CD4-positive, alpha-beta T cell treated with Interleukin-10 for 1 hour (primary cell): ENCODE measurements at regions not wholly inside any gene's neighbourhood (a gene's known extent, or its start where the extent isn't known, plus 50 kb on each side); places are given as distances from the start of the nearest gene placed in this dataset.

Experiments used
- DNase-seq: peaks from one replicate; pipeline ENCODE4 v3.0.0-alpha.2; 2020

DNA sequence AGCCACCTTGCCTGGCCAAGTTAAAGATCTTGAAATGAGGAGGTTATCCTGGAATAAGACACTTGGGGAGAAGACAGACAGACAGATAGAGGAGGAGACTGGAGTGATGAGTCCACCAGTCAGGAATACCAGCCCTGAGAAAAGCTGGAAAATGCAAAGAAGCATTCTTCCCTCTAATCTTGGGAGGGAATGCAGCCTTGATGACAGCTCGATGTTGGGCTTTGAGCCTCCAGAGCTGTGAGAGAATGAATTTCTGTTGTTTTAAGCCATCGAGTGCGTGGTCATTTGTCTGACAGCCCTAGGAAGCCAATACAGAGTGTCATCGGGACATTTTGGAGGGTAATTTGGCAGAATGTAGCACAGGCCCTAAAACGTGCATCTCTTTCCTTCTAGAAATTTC, 199.1 kb upstream of the IER5L start:
- DNase-seq: no peak

DNA sequence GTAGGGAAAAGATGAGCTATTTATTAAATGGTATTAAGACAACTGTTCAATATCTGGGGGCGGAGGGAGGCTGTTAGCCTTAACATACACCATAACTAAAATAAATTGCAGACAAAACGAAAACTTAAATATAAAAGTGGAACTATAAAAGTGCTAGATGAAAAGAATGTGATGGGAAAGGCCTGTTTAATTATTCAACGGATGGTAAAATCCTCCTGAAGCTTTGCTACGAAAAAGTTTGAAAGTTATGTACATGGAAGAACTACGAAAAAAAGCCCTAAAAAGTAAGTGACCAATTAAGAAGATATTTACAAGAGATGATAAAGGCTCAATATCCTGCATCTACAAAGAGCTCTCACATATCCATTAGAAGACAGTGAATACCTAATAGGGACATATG, 197.8 kb upstream of the IER5L start:
- DNase-seq: no peak

DNA sequence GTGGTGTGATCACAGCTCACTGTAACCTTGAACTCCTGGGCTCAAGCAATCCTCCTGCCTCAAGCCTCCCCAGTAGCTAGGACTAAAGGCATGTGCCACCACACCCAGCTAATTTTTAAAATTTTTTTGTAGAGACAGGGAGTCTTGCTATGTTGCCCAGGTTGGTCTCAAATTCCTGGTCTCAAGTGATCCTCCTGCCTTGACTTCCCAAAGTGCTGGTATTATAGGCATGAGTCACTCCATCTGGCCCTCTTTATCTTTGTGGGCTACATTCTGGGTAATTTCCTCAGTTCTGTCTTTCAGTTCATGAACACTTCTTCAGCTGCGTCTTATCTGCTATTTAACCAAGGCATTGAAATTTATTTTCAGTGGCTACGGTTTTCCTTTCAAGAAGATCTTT, 196.6 kb upstream of the IER5L start:
- DNase-seq: no peak

DNA sequence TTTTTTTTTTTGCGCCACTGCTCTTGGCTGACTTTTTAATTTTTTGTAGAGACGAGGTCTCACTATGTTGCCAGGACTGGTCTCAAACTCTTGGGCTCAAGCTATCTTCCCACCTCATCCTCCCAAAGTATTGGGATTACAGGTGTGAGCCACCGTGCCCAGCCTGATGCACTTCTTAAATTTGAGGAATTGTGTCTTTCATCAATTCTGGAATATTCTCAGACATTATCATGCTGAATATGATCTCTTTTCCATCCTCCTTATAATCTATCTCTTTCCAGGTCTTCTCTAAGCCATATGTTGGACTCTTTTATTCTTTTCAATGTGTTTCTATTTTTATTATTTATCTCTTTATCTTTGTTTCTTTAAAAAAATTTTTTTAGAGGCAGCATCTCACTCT, 196.2 kb upstream of the IER5L start:
- DNase-seq: no peak

DNA sequence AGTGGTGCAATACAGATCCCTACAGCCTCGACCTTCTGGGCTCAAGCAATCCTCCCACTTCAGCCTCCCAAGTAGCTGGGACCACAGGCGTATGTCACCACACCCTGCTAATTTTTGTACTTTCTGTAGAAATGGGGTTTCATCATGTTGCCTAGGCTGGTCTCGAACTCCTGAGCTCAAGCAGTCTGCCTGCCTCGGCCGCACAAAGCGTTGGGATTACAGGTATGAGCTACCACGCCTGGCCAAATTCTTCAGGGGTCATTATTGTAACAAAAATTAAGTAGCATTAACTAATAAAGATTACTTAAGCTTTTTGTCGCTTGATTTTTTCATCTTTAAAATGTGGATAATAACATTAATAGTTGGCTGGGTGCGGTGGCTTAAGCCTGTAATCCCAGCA, 195.3 kb upstream of the IER5L start:
- no peak for DNase-seq

DNA sequence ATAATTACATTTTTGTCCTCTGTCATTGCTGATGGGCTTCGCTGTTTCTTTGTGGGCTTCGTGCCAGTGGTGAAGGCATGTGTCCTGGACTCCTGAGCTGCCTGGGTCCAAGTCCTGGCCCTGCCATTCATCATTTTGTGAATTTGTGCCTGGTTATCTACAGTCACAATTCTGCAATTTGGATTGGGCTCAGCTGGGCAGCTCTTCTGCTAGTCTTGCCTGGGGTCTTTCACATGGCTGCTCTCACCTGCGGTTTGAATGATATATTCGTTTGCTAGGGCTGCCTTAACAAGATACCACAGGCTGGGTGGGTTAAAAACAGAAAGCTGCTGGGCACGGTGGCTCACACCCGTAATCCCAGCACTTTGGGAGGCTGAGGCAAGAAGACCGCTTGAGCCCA, 192.7 kb upstream of the IER5L start:
- no peak for DNase-seq

DNA sequence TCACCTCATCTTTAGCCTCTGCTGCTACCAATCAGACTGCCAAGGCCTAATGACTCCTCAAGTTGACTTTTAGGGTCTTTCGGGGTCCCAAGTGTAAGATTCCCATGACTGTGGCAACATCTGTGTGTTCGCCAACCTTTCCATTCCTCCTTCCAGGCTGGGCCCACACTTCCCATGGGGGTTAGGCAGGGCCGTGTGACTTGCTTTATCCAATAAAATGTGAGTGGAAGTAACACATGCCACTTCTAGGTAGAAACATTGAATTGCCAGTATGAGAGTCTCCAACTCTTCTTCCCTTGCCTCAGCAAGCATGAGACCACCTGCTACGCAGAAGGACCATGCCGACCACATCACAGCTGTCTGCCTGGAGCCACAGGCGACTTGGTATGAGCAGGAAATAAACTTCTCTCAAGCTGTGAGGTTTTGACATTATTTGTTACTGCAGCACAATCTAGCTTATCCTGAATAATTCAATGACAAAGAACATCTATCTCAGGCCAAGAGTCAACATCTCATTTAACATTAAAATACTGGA, 190.4 kb upstream of the IER5L start:
- no peak for DNase-seq

DNA sequence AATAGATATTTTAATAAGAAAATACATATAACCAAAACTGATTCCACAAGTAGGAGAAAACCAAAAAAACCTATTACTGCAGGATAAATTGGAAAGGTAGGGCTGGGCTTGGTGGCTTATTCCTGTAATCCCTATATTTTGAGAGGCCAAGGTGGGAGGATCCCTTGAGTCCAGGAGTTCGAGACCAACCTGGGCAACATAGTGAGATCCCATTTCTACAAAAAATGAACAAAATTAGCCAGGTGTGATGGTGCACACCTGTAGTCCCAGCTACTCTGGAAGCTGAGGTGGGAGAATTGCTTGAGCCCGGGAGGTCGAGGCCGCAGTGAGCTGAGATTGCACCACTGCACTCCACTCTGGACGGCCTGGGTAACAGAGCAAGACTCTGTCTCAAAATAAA, 189.2 kb upstream of the IER5L start:
- DNase-seq: no peak

DNA sequence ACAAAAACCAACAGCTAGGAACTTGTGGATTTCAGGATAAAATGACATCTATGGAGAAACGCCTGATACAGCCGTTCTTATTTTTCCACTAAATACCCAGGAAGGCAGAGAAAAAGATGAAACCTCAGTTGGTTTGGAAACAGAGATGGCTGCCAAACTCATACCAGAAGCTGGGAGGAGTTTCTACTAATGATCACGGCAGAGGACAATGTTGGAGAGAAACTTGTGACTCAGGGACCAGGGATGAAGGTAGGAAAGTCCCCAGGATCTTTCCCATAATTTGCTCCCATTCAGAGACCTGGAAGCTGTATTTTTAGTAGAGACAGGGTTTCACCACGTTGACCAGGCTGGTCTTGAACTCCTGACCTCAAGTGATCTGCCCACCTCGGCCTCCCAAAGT, 187.1 kb upstream of the IER5L start:
- DNase-seq: no peak

DNA sequence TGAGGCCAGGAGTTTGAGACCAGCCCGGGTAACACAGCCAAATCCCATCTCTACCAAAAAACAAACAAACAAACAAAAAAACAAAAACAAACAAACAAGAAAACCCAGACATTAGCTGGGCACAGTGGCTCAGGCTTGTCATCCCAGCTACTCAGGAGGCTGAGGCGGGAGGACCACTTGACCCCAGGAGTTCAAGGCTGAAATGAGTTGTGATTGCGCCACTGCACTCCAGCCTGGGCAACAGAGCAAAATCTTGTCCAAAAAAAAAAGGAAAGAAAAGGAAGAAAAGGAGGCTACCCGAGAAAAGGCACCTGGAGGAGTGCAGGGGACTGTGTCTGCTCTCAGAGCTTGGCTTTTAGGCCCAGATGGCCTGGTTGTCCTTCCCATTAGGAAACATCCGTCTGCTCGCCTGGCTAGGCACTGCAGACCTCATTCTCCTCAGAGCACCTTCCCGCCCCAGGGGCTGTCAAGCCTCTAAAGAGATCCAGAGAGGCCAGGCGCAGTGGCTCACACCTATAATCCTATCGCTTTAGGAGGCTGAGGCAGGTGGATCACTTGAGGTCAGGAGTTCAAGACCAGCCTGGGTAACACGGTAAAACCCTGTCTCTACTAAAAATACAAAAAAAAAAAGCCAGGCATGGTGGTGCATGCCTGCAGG, 185.3 kb upstream of the IER5L start:
- no peak for DNase-seq

DNA sequence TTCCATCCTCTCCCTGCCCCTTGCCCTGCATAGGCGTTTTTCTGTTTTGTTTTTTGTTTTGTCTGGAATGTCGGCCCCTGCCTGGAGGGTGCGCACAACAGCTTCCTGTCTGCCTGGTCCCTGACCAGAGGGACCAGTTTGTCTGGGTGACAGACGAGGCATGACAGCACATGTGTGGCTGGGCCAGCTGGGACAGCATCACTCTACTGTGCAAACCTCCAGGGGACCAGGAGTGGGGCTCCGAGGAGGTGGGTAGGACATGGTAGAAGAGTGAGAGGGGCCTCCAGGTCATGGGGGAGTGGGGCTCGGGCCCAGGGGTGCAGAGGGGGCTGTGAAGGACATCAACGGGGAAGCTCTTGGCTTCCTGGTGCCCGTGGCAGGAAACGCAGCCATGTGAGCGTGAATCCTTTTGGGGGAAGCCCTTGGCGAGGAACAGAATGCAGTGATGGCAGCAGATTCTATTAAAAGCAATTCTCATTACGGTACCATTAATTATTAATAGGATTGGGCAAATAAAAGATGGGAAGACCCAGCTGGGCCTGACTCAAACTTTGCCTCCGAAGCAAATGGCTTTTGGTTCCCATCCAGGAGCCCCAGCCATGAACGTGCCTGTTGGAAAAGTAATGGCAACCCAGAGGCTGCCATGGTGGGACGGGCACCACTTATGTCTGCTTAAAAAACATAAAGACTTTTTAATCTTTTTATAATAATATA, 184.4 kb upstream of the IER5L start:
- no peak for DNase-seq

DNA sequence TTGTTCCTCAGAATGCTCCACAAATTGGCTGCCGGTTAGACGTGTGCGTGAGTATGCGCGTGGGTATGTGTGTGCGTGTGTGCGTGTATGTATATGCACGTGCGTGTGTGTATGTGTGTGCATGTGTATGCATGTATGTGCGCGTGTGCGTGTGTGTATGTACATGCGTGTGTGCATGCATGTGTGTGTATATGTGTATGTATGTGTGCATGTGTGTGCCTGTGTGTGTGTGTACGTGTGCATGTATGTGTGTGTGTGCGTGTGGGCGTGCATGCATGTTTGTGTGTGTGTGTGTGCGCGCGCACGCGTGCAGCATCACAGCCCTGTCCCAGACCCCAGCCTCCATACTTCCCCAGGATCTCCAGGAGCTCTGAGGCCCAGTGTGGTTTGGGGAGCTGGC, 183.1 kb upstream of the IER5L start:
- DNase-seq: no peak

DNA sequence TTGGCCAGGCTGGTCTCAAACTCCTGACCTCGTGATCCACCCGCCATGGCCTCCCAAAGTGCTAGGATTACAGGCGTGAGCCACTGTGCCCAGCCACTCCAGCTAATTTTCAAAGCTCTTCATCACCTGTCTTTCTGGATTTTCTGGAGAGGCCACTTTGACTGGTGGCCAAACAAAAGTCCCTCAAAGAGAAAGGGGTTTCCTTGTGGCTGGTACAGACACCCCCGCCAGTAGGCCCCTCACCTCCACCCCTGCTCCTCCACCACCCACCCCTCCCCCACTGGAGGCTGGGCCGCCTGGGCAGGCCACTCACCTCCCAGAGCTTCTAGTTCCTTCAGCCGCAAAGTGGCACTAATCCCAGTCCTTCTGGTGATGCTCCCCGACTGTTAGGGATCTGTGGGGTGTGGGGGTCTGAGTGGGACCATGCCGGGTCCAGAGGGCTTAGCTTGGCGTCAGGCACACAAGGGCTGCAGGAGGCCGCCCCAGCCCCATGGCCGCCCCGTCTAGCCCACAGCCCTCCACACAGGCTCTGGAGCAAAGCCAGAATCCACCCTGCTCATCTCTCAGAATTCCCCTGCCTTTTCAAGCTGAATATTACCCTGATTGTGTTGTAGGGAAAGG, 182.0 kb upstream of the IER5L start:
- DNase-seq: no peak

DNA sequence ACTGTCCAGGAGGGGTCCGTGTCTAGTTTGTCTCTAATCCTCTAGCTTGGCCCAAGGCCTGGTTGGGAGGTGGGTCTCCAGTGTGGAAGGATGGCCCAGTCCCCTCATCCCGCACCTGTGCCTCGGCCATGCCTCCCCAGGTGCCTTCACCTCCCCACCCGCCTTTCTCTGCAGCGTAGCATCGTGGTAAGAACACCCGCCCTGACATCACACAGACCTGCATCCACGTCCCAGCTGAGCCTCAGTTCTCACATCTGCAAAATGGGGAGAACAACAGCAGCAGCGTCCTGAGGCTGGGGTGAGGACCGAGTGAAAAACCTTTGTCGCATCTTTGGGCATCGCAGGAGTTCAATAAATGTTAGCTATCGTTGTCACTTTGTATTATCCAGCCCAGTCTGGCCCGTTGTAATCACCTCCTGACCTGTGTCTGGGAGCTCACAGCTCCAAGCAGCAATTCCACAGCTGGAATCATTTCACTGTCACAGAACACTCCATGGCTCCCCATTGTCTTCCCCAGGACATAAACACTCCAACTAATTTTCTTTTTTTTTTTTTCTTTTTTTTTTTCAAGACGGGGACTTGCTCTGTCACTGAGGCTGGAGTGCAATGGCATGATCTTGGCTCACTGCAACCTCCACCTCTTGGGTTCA, 181.2 kb upstream of the IER5L start:
- DNase-seq: no peak

DNA sequence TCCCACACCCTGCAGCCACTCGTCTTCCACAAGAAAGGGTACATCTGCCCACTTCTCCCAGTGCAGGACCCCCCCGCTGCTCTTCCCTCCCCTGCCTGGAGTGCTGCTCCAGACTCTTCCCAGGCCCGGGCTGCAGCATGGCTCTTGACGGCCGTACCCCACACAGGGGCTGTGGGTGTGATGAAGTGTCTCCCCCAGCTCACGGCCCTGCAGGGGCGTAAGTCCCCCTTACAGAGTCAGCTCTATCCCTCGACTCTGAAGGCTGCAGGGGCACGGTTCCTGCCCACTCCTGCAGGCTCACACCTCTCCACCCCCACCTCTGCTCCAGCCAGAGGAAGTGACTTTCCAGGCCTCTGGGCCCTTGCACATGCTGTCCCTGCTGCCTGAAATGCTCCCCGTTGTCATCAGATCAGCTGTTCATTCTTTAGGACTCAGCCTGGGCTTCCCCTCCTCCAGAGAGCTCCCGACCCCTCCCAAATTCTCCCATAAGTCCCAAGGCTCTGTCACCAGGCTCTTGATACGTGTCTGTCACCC, 180.6 kb upstream of the IER5L start:
- DNase-seq: no peak

DNA sequence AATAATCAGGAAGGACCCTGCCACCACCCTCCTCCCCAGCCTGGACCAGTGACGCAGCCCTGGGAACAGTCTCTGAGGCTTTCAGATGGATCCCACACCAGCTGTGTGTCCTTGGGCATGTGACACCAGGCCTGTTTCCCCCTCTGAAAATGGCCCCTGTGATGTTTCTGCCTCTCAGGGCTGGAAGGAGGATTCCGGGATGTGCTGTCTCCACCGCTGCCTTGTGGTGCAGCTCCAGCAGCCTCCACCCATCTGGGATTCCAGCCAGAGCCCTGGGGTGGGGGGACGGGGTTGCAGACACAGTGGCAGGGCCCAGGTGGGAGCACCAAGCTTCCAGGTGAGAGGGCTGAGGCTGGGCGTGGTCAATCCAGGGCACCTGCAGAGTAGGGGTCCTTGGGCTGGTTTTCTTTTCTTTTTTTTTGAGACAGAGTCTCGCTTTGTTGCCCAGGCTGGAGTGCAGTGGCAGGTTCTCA, 179.7 kb upstream of the IER5L start:
- DNase-seq: no peak

DNA sequence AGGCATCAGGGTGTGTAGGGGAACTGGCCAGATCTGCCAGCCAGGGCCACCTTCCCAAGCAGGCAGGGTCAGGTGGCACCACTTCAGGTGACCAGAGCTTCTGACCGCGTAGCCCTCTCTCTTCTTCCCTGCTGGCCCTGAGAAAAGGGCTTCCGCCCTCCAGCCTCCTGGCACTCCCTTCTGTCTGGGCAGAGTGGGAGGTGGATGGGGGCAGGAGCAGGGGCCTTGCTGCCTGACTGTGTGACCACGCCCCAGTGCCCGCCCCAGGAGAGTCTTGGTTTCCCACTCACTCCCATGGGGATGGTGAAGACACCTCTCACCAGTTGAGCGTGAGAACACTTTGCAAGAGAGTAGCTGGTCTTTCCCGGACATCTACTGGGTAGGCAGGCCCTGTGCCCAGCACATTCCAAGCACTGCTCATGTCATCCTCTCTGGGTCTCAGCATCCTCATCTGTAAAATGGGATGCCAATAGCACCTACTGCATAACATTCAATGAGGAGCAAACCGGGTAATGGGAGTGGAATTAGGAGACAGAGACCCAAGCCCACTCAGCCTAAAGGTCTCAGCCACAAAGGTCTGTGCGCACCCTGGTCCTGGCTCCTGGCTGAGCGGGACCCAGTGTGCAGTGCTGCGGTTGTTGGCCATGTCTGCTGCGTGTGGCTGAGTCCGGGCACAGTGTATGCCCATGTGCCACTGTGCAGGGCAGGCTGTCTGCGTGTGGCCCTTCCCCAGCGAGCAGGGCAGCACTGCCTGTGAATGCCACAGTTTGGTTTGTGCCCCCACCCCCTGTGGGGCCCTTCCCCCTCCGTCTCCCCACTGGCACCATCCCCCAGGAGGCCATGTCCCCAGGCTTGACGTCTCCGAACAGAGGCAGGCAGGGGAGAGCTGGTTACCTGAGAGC, 179.1 kb upstream of the IER5L start:
- no peak for DNase-seq

DNA sequence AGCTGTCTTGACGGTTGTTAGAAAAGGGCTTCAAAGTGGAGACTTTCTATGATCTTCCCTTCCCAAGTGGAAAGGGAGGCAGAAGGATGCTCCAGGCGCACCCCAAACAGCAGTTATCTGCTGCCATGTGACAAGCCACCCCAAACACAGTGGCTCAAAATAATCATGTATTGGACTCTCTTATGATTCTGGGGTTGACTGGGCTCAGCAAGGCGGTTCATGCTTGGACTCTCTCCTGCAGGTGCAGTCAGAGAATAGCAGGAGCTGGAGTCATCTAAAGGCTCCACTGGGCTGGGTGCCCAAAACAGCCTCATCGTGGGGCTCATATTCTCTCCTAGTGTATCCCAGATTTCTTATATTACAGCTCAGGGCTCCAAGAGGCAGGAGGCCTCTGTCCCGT, 177.6 kb upstream of the IER5L start:
- DNase-seq: no peak

DNA sequence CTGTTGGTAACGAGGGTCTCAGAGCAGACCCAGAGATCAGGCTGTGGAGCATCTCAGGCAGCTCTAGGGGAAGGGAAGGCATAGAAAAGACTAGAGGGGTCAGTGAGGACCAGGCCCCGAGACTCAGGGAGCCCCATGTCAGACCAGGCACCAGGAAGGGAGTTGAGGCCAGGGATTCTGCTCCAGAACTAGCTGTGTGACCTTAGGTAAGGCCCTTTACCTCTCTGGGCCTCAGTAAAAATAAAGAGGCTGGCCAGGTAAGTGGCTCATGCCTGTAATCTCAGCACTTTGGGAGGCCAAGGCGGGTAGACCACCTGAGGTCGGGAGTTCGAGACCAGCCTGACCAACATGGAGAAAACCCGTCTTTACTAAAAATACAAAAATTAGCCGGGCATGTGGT, 176.4 kb upstream of the IER5L start:
- no peak for DNase-seq

DNA sequence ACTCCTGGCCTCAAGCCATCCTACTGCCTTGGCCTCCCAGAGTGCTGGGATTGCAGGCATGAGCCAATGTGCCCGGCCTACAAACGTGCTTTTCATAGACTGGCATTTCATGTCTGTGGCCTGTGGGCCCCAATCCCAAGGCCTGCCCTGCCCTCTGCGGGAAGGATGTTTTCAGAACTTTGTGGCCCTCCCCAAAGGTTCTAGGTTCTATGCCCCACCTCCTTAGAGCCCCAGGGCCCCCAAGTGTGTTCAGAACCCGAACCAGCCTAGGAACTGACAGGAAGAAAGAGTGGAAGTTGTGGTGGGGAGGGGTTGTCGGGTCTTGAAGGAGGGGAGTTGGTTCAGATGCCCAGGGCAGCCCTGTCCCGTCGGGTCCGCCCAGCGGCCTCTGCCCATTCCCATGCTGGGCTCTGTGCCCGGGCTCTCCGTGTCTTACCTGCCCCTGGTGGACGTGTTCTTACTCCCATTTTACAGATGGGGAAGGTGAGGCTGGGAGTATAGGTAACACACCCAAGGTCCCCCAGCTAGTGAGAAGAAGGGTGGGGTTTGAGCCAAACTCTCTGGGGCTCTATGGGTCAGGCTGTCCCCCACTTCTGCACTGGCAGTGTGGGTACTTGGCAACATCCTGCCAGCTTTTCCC, 175.8 kb upstream of the IER5L start:
- no peak for DNase-seq

DNA sequence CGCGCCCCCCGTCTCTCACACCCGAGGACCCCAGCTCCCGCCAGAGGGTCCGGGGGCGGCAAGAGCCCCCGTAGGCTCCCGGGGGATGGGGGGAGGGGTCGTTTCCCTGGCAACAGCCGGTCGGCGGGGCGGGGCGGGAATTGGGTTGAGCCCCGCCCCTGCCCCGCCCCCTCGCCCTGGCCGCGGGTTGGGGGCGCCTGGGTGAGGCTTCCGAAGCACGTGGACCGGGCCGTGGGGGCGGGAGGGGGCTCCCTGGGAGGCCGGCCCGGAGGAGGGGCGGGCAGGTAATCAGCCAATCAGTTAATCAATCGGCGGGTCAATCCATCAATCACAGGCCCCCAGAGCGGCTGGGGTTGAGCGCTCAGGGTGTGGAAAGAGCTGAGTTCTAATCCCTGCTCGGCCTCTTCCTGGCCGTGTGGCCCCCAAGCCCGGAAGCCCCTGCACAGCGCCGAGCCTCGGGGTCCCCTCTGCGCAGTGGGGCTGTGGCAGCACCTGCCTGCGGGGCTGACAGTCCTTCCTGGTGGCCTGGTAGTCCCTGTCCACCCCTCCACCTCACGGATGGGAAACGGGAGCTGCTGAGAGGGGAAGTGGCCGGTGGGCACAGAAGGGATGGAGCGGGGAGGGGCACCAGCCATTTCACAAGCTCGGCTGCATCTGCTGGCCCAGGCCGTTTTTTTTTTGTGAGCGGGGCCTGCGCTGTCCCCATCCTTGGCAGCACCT, 174.2 kb upstream of the IER5L start:
- no peak for DNase-seq
